HepG2 (cell line): ENCODE measurements at regions not wholly inside any gene's neighbourhood (a gene's known extent, or its start where the extent isn't known, plus 50 kb on each side); places are given as distances from the start of the nearest gene placed in this dataset.

ENCODE experiments used
- ATAC-seq: fragments of 200-7000 bp; cut with Tn5 transposase; 3 replicates; pipeline ENCODE4 v1.9.1; 2020; ENCODE audit warnings: mild to moderate bottlenecking, moderate library complexity
- BruUV-seq: library from RNA; stranded (reverse); fragments of 400-500 nt; replicated peaks from 2 replicates; lab custom pipeline; 2021; lab: Mats Ljungman, UMichigan
- CTCF ChIA-PET: fragments of 300-600 bp; formaldehyde crosslinking; extraction: SDS; loops from one replicate; lab custom pipeline; 2021; ENCODE audit warnings: low total read pairs, inconsistent platforms, low intra/inter-chr PET ratio; lab: Yijun Ruan, JAX
- POLR2A ChIA-PET: fragments of 350-600 bp; sonication (Branson Sonifier 250); formaldehyde crosslinking; loops from one replicate; lab custom pipeline; 2020; ENCODE audit warnings: antibody characterized with exemption, inconsistent platforms; lab: Yijun Ruan, JAX
- DNase-seq: peaks from one replicate; pipeline ENCODE4 v3.0.0-alpha.2; 2015; ENCODE audit warnings: low spot score
- FAIRE-seq: peaks from 3 replicates; lab custom pipeline; 2011; peaks lifted over from hg19 to GRCh38; lab: Jason Lieb, UNC
- H2AFZ ChIP-seq: one replicate; pipeline ENCODE4 v1.6.1; 2011; ENCODE audit warnings: low read length, inconsistent platforms
- H3K27ac ChIP-seq: fragments of 300-600 bp; 3 replicates; pipeline ENCODE4 v1.8.0; 2011; ENCODE audit warnings: mixed run types, mild to moderate bottlenecking, mixed read lengths, low read length, inconsistent platforms; ENCODE audit not compliant: insufficient read depth; ENCODE audit errors: extremely low read length
- H3K27me3 ChIP-seq, 2 experiments: fragments of 200-600 bp in 1 of 2; 2 replicates in 1 of 2; 3 replicates in 1 of 2; pipeline versions ENCODE4 v1.6.0 to v1.8.0; 2011; ENCODE audit warnings: low read length in 2 of 2, mild to moderate bottlenecking in 2 of 2, moderate library complexity in 2 of 2, inconsistent platforms in 1 of 2; ENCODE audit not compliant: insufficient read depth in 2 of 2, control insufficient read depth in 1 of 2
- H3K36me3 ChIP-seq, 2 experiments: fragments of 200-600 bp in 1 of 2; replicated peaks in 1 of 2; 2 replicates in 1 of 2; 3 replicates in 1 of 2; pipeline versions ENCODE4 v1.5.1 to v1.8.0; 2011; ENCODE audit warnings: low read length in 2 of 2, inconsistent platforms in 1 of 2; ENCODE audit not compliant: insufficient read depth in 2 of 2, control insufficient read depth in 1 of 2
- H3K4me1 ChIP-seq: 2 replicates; pipeline ENCODE4 v1.5.1; 2012; ENCODE audit warnings: low read length, inconsistent platforms; ENCODE audit not compliant: insufficient read depth
- H3K4me2 ChIP-seq: 2 replicates; pipeline ENCODE4 v1.6.0; 2011; ENCODE audit warnings: low read depth, low read length, inconsistent platforms
- H3K4me3 ChIP-seq, 3 experiments: fragments of 200-600 bp in 1 of 3; sonication (generic), shearing (Covaris generic) in 1 of 3; replicated peaks in 1 of 3; 2 replicates each; pipeline ENCODE4 v1.5.1; 2011 to 2016; ENCODE audit warnings: low read length in 3 of 3, inconsistent platforms in 2 of 3, low read depth in 2 of 3, mild to moderate bottlenecking in 2 of 3, control low read depth in 1 of 3, mixed read lengths in 1 of 3; ENCODE audit not compliant: insufficient read depth in 1 of 3
- H3K79me2 ChIP-seq: one replicate; pipeline ENCODE4 v1.6.1; 2011; ENCODE audit warnings: low read length, inconsistent platforms; ENCODE audit not compliant: insufficient read depth
- H3K9ac ChIP-seq: 2 replicates; pipeline ENCODE4 v1.6.0; 2011; ENCODE audit warnings: mild to moderate bottlenecking, low read depth, low read length, inconsistent platforms; ENCODE audit not compliant: insufficient read depth
- H3K9me3 ChIP-seq: 2 replicates; pipeline ENCODE4 v1.5.1; 2012; ENCODE audit warnings: mild to moderate bottlenecking, low read length
- H4K20me1 ChIP-seq: 2 replicates; pipeline ENCODE4 v1.6.0; 2011; ENCODE audit warnings: inconsistent platforms, mild to moderate bottlenecking, low read length, moderate library complexity; ENCODE audit not compliant: insufficient read depth
- ATF7 ChIP-seq, 2 experiments: fragments of 450-650 bp in 1 of 2; sonication (generic) in 1 of 2; formaldehyde crosslinking in 1 of 2; IDR thresholded peaks; 2 replicates each; pipeline versions ENCODE4 v1.4.0 to v1.6.1; 2016 to 2020; ENCODE audit warnings: antibody characterized with exemption in 1 of 2, mild to moderate bottlenecking in 1 of 2, missing genetic modification reagents in 1 of 2
- CBX2 ChIP-seq, 2 experiments: fragments of 200-600 bp in 1 of 2; sonication (generic); formaldehyde crosslinking in 1 of 2; IDR thresholded peaks; 2 replicates each; pipeline versions ENCODE4 v1.7.0 to v1.8.1; 2018 to 2022; ENCODE audit warnings: low read depth in 2 of 2, low read length in 1 of 2, mild to moderate bottlenecking in 1 of 2, missing genetic modification reagents in 1 of 2
- SRY ChIP-seq: sonication (generic); formaldehyde crosslinking; IDR thresholded peaks from 2 replicates; pipeline ENCODE4 v1.8.0; 2022; ENCODE audit warnings: mild to moderate bottlenecking, missing genetic modification reagents
- TRIM24 ChIP-seq: sonication (generic); formaldehyde crosslinking; IDR thresholded peaks from 2 replicates; pipeline ENCODE4 v1.8.0; 2022; ENCODE audit warnings: mild to moderate bottlenecking, missing genetic modification reagents
- ZBTB21 ChIP-seq: sonication (generic); formaldehyde crosslinking; IDR thresholded peaks from 2 replicates; pipeline ENCODE4 v1.4.0; 2020; ENCODE audit warnings: missing genetic modification reagents
- ZSCAN25 ChIP-seq: sonication (generic); formaldehyde crosslinking; IDR thresholded peaks from 2 replicates; pipeline ENCODE4 v1.8.0; 2022; ENCODE audit warnings: mild to moderate bottlenecking, missing genetic modification reagents
- WGBS: methylation state at CpG from one replicate; pipeline ENCODE4 v1.1.6; 2017; ENCODE audit warnings: low lambda C conversion rate; 5-methylcytosine and 5-hydroxymethylcytosine counted together
- in situ Hi-C: cut with HindIII; loops from 2 replicates; pipeline ENCODE4 v1.10.0; 2017; ENCODE audit warnings: low pct_unique_long_range_greater_than_20kb; ENCODE audit not compliant: extremely low pct_ligation_motif_present
- intact Hi-C: fragments of 100-400 bp; cut with micrococcal nuclease; formaldehyde crosslinking; loops from one replicate; pipeline ENCODE4 v1.10.0; 2022; ENCODE audit not compliant: unreplicated experiment
- TF ChIP-seq, protein P1 (sequence below): sonication (generic); formaldehyde crosslinking; IDR thresholded peaks from 2 replicates; pipeline ENCODE4 v1.4.0; 2020; ENCODE audit warnings: mild to moderate bottlenecking, missing genetic modification reagents
- TF ChIP-seq, protein P2 (sequence below): sonication (generic); formaldehyde crosslinking; IDR thresholded peaks from 2 replicates; pipeline ENCODE4 v1.8.0; 2022; ENCODE audit warnings: mild to moderate bottlenecking, missing genetic modification reagents
- TF ChIP-seq, protein P3 (sequence below): sonication (generic); formaldehyde crosslinking; IDR thresholded peaks from 2 replicates; pipeline ENCODE4 v1.5.0; 2020; ENCODE audit warnings: mild to moderate bottlenecking, missing genetic modification reagents, borderline replicate concordance

DNA sequence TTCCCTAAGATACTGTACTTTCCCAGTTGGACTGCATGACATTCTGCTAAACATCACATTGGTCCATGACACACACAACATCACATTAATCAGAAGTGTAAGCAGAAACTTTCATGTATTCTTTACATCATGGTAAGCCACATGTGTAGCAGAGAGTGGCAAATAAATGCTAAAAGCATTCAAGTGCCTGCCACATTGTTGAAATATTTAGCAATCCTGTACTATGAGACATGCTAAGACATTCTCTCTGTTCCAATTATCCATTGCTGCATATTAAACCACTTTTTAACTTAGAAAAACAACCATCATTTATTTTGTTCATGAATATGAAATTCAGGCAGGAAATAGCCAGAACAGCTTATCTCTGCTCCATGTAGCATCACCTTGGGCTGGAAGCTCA lies 207.7 kb upstream of the GJE1 start (continued):
- TF ChIP-seq, protein P1, sequence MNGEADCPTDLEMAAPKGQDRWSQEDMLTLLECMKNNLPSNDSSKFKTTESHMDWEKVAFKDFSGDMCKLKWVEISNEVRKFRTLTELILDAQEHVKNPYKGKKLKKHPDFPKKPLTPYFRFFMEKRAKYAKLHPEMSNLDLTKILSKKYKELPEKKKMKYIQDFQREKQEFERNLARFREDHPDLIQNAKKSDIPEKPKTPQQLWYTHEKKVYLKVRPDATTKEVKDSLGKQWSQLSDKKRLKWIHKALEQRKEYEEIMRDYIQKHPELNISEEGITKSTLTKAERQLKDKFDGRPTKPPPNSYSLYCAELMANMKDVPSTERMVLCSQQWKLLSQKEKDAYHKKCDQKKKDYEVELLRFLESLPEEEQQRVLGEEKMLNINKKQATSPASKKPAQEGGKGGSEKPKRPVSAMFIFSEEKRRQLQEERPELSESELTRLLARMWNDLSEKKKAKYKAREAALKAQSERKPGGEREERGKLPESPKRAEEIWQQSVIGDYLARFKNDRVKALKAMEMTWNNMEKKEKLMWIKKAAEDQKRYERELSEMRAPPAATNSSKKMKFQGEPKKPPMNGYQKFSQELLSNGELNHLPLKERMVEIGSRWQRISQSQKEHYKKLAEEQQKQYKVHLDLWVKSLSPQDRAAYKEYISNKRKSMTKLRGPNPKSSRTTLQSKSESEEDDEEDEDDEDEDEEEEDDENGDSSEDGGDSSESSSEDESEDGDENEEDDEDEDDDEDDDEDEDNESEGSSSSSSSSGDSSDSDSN (CRISPR knock-in tag) = no peak

DNA sequence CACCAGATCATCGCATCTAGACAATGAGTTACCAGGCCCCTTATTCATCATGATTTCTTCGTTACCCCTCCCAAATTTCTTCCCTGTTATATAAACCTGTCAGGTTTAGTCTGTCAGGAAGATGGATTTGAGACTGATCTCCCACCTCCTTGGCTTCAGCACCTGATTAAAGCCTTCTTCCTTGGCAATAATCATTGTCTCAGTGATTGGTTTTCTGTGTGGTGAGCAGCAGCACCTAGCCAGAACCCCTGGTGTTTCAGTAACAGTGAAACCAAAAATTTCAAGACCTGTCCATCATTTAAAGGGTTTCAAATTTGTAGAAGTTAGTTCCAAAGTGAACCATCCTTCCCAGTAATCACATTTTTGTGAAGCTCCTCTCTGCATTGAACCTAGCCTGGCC lies 209.8 kb upstream of the GJE1 start:
- Histone ChIP-seq H3K27me3 (no peaks in the 10 kb centered on the region), H3K4me3 (no peak overlapping the region), H2AFZ (no peak overlapping the region), H4K20me1 (no peaks in the 10 kb centered on the region), H3K36me3 (no peaks in the 10 kb centered on the region), H3K9me3 (no peaks in the 10 kb centered on the region), H3K9ac (no peak overlapping the region), H3K4me2 (no peak overlapping the region), H3K79me2 (no peaks in the 10 kb centered on the region), H3K27ac (no peak overlapping the region), H3K4me1 (no peaks in the 10 kb centered on the region)
- WGBS = 28% methylated on average over 2 of the region's 2 CpGs
- ChIA-PET POLR2A (no interaction called here), CTCF (no interaction called here)
- DNase-seq (no peak), FAIRE-seq (no peak), ATAC-seq (no peak)
- in situ Hi-C loops = no loop called here
- no TSS peak for BruUV-seq
- intact Hi-C loops = no loop called here
- no peak for TF ChIP-seq ZBTB21 (CRISPR knock-in tag)
- TF ChIP-seq, protein P2, sequence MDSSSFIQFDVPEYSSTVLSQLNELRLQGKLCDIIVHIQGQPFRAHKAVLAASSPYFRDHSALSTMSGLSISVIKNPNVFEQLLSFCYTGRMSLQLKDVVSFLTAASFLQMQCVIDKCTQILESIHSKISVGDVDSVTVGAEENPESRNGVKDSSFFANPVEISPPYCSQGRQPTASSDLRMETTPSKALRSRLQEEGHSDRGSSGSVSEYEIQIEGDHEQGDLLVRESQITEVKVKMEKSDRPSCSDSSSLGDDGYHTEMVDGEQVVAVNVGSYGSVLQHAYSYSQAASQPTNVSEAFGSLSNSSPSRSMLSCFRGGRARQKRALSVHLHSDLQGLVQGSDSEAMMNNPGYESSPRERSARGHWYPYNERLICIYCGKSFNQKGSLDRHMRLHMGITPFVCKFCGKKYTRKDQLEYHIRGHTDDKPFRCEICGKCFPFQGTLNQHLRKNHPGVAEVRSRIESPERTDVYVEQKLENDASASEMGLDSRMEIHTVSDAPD (CRISPR knock-in tag) = no peak
- TF ChIP-seq CBX2 (IDR thresholded peaks at IDR 0.05; ENCODE audit: low read depth, low read length) = no peak
- TF ChIP-seq CBX2 (CRISPR knock-in tag; IDR thresholded peaks at IDR 0.05; ENCODE audit: low read depth) = no peak
- no peak for TF ChIP-seq TRIM24 (CRISPR knock-in tag)
- no peak for TF ChIP-seq SRY (CRISPR knock-in tag)
- no peak for TF ChIP-seq ZSCAN25 (CRISPR knock-in tag)
- no peak for TF ChIP-seq ATF7 (IDR thresholded peaks at IDR 0.05)
- TF ChIP-seq ATF7 (CRISPR knock-in tag; IDR thresholded peaks at IDR 0.05) = no peak
- TF ChIP-seq, protein P3, sequence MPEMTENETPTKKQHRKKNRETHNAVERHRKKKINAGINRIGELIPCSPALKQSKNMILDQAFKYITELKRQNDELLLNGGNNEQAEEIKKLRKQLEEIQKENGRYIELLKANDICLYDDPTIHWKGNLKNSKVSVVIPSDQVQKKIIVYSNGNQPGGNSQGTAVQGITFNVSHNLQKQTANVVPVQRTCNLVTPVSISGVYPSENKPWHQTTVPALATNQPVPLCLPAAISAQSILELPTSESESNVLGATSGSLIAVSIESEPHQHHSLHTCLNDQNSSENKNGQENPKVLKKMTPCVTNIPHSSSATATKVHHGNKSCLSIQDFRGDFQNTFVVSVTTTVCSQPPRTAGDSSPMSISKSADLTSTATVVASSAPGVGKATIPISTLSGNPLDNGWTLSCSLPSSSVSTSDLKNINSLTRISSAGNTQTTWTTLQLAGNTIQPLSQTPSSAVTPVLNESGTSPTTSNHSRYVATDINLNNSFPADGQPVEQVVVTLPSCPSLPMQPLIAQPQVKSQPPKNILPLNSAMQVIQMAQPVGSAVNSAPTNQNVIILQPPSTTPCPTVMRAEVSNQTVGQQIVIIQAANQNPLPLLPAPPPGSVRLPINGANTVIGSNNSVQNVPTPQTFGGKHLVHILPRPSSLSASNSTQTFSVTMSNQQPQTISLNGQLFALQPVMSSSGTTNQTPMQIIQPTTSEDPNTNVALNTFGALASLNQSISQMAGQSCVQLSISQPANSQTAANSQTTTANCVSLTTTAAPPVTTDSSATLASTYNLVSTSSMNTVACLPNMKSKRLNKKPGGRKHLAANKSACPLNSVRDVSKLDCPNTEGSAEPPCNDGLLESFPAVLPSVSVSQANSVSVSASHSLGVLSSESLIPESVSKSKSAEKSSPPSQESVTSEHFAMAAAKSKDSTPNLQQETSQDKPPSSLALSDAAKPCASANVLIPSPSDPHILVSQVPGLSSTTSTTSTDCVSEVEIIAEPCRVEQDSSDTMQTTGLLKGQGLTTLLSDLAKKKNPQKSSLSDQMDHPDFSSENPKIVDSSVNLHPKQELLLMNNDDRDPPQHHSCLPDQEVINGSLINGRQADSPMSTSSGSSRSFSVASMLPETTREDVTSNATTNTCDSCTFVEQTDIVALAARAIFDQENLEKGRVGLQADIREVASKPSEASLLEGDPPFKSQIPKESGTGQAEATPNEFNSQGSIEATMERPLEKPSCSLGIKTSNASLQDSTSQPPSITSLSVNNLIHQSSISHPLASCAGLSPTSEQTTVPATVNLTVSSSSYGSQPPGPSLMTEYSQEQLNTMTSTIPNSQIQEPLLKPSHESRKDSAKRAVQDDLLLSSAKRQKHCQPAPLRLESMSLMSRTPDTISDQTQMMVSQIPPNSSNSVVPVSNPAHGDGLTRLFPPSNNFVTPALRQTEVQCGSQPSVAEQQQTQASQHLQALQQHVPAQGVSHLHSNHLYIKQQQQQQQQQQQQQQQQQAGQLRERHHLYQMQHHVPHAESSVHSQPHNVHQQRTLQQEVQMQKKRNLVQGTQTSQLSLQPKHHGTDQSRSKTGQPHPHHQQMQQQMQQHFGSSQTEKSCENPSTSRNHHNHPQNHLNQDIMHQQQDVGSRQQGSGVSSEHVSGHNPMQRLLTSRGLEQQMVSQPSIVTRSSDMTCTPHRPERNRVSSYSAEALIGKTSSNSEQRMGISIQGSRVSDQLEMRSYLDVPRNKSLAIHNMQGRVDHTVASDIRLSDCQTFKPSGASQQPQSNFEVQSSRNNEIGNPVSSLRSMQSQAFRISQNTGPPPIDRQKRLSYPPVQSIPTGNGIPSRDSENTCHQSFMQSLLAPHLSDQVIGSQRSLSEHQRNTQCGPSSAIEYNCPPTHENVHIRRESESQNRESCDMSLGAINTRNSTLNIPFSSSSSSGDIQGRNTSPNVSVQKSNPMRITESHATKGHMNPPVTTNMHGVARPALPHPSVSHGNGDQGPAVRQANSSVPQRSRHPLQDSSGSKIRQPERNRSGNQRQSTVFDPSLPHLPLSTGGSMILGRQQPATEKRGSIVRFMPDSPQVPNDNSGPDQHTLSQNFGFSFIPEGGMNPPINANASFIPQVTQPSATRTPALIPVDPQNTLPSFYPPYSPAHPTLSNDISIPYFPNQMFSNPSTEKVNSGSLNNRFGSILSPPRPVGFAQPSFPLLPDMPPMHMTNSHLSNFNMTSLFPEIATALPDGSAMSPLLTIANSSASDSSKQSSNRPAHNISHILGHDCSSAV = no peak
